HFF-Myc (cell line): ENCODE measurements at regions not wholly inside any gene's neighbourhood (a gene's known extent, or its start where the extent isn't known, plus 50 kb on each side); places are given as distances from the start of the nearest gene placed in this dataset.

Source experiments
- DNase-seq: peaks from one replicate; pipeline ENCODE4 v3.0.0-alpha.2; 2011; ENCODE audit warnings: low read depth; ENCODE audit errors: extremely low read depth
- H3K4me3 ChIP-seq: replicated peaks from 2 replicates; pipeline ENCODE4 v1.5.1; 2011; ENCODE audit warnings: low read depth, mild to moderate bottlenecking, control low read depth, low read length
- CTCF ChIP-seq: IDR thresholded peaks from 2 replicates; pipeline ENCODE4 v1.5.1; 2012; ENCODE audit warnings: mild to moderate bottlenecking, low read depth, low read length, control low read depth; ENCODE audit errors: missing control alignments

- H3K4me3 ChIP-seq: no peak overlapping the region
- TF ChIP-seq CTCF: no peak
- no peak for DNase-seq
Observed at GRCh38 chr5:147072622-147073021, 162.2 kb upstream of the STK32A start.

GRCh38 chr5:147073098-147073497, 161.7 kb upstream of the STK32A start:
- DNase-seq: no peak
- no peak for TF ChIP-seq CTCF
- H3K4me3 ChIP-seq: no peak overlapping the region

GRCh38 chr5:147075187-147075586, 159.6 kb upstream of the STK32A start:
- no peak for DNase-seq
- no peak for TF ChIP-seq CTCF
- H3K4me3 ChIP-seq: no peak overlapping the region

- DNase-seq: no peak
- no peak overlapping the region for H3K4me3 ChIP-seq
- TF ChIP-seq CTCF: no peak
Observed at GRCh38 chr5:147080391-147080790, 154.4 kb upstream of the STK32A start.

- no peak overlapping the region for H3K4me3 ChIP-seq
- DNase-seq: no peak
- TF ChIP-seq CTCF: no peak
Observed at GRCh38 chr5:147081311-147081764, 153.5 kb upstream of the STK32A start.

GRCh38 chr5:147084702-147085101, 150.1 kb upstream of the STK32A start:
- no peak for DNase-seq
- no peak for TF ChIP-seq CTCF
- no peak overlapping the region for H3K4me3 ChIP-seq

- no peak for DNase-seq
- no peak for TF ChIP-seq CTCF
- no peak overlapping the region for H3K4me3 ChIP-seq
Observed at GRCh38 chr5:147085409-147085808, 149.4 kb upstream of the STK32A start.
